Right lobe of liver (tissue), 4 donors: ENCODE measurements at regions not wholly inside any gene's neighbourhood (a gene's known extent, or its start where the extent isn't known, plus 50 kb on each side); places are given as distances from the start of the nearest gene placed in this dataset.

ENCODE experiments used
- CTCF ChIP-seq, 4 donors: fragments of 200-600 bp in 3 of 4; fragments of 450-650 bp in 1 of 4; IDR thresholded peaks; one replicate each; pipeline versions ENCODE4 v1.5.1 to v1.8.0; 2016 to 2022; ENCODE audit warnings: antibody characterized with exemption in 4 of 4, mild to moderate bottlenecking in 2 of 4
- POLR2A ChIP-seq: fragments of 450-650 bp; IDR thresholded peaks from one replicate; pipeline ENCODE4 v1.6.1; 2017; ENCODE audit warnings: antibody characterized with exemption, mild to moderate bottlenecking
- donor health status: DM: no; HTN: no; CAD: no.
- donor health status: DM: no; HTN: no; CAD: no.
- donor health status: DM: no; HTN: yes; CAD: no.

- TF ChIP-seq POLR2A (no peak), CTCF (IDR thresholded peaks at IDR 0.05) (no peak)
Observed at GRCh38 chr1:212514782-212515181, 82.1 kb downstream of the NENF start.
